Loucy (cell line): ENCODE measurements at regions not wholly inside any gene's neighbourhood (a gene's known extent, or its start where the extent isn't known, plus 50 kb on each side); places are given as distances from the start of the nearest gene placed in this dataset.

Experiments
- EZH2phosphoT487 ChIP-seq: fragments of 200-600 bp; IDR thresholded peaks from 2 replicates; pipeline ENCODE4 v1.6.1; 2018; ENCODE audit warnings: antibody characterized with exemption, mild to moderate bottlenecking, moderate library complexity, borderline replicate concordance
- TF ChIP-seq, protein P1 (sequence below): fragments of 200-600 bp; sonication (generic); conservative IDR thresholded peaks from 2 replicates; pipeline ENCODE4 v1.5.1; 2014; ENCODE audit warnings: mild to moderate bottlenecking, antibody characterized with exemption, low read length

DNA sequence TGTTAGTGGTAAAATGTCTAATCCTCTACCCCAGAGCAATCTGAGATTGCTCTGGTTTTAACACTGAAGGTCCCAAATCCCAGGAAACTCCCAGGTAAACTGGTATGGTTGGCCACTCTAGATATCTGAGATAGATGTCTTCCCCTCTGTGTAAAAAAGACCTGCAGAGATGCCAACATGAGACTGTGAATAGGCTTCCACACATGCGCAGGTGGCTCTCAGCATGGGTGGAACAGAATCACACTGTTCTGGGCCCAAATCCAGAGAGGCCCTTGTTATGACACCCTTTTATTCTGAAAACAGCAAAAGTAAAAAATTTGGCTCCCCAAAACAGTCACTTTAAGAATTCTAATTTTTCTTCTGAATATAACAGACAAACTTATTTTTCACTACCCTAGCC, 88.7 kb upstream of the BMP5 start:
- TF ChIP-seq, protein P1, sequence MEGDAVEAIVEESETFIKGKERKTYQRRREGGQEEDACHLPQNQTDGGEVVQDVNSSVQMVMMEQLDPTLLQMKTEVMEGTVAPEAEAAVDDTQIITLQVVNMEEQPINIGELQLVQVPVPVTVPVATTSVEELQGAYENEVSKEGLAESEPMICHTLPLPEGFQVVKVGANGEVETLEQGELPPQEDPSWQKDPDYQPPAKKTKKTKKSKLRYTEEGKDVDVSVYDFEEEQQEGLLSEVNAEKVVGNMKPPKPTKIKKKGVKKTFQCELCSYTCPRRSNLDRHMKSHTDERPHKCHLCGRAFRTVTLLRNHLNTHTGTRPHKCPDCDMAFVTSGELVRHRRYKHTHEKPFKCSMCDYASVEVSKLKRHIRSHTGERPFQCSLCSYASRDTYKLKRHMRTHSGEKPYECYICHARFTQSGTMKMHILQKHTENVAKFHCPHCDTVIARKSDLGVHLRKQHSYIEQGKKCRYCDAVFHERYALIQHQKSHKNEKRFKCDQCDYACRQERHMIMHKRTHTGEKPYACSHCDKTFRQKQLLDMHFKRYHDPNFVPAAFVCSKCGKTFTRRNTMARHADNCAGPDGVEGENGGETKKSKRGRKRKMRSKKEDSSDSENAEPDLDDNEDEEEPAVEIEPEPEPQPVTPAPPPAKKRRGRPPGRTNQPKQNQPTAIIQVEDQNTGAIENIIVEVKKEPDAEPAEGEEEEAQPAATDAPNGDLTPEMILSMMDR = no peak
- no peak for TF ChIP-seq EZH2phosphoT487
